Endothelial cell of umbilical vein (primary cell): ENCODE measurements at regions not wholly inside any gene's neighbourhood (a gene's known extent, or its start where the extent isn't known, plus 50 kb on each side); places are given as distances from the start of the nearest gene placed in this dataset.

ENCODE experiments used
- BruUV-seq: library from RNA; stranded (reverse); fragments of 400-500 nt; replicated peaks from 2 replicates; lab custom pipeline; 2021; lab: Mats Ljungman, UMichigan
- CTCF ChIA-PET: fragments of 300-600, 350-600 bp; sonication (Branson Sonifier 250); formaldehyde crosslinking; loops from one replicate; lab custom pipeline; 2021; ENCODE audit warnings: antibody characterized with exemption, inconsistent platforms; lab: Charles Lee
- POLR2A ChIA-PET: fragments of 300-600, 350-600 bp; sonication (Branson Sonifier 250); formaldehyde crosslinking; loops from one replicate; lab custom pipeline; 2021; ENCODE audit warnings: antibody characterized with exemption, inconsistent platforms; lab: Charles Lee
- DNase-seq: peaks from one replicate; pipeline ENCODE4 v3.0.0-alpha.2; 2011; ENCODE audit warnings: low read depth, low spot score
- FAIRE-seq: peaks from 2 replicates; lab custom pipeline; 2011; peaks lifted over from hg19 to GRCh38; lab: Jason Lieb, UNC
- H2AFZ ChIP-seq: 2 replicates; pipeline ENCODE4 v1.6.0; 2012; ENCODE audit warnings: low read depth, low read length, control low read depth, inconsistent platforms
- H3K27ac ChIP-seq: 2 replicates; pipeline ENCODE4 v1.5.1; 2011; ENCODE audit warnings: low read depth, mild to moderate bottlenecking, control low read depth, low read length, moderate library complexity; ENCODE audit not compliant: insufficient read depth
- H3K27me3 ChIP-seq, 2 experiments: 2 replicates each; pipeline versions ENCODE4 v1.6.0 to v1.6.1; 2011; ENCODE audit warnings: low read length in 2 of 2, mixed read lengths in 1 of 2; ENCODE audit not compliant: control insufficient read depth in 2 of 2, insufficient read depth in 2 of 2
- H3K36me3 ChIP-seq, 2 experiments: 2 replicates in 1 of 2; 3 replicates in 1 of 2; pipeline ENCODE4 v1.5.1; 2011; ENCODE audit warnings: low read length in 2 of 2, mild to moderate bottlenecking in 1 of 2, moderate library complexity in 1 of 2; ENCODE audit not compliant: control insufficient read depth in 2 of 2, insufficient read depth in 2 of 2; ENCODE audit errors: extremely low read depth in 1 of 2
- H3K4me1 ChIP-seq: 3 replicates; pipeline ENCODE4 v1.5.1; 2011; ENCODE audit warnings: mild to moderate bottlenecking, low read length; ENCODE audit not compliant: control insufficient read depth, insufficient read depth; ENCODE audit errors: extremely low read depth
- H3K4me2 ChIP-seq: 2 replicates; pipeline ENCODE4 v1.6.1; 2011; ENCODE audit warnings: low read length, control low read depth, mixed read lengths; ENCODE audit not compliant: insufficient read depth
- H3K4me3 ChIP-seq, 3 experiments: fragments of 200-600 bp in 1 of 3; sonication (generic), shearing (Covaris generic) in 1 of 3; replicated peaks in 1 of 3; 2 replicates each; pipeline ENCODE4 v1.5.1; 2011 to 2016; ENCODE audit warnings: control low read depth in 3 of 3, low read length in 3 of 3, mild to moderate bottlenecking in 2 of 3, inconsistent platforms in 1 of 3, low read depth in 1 of 3, moderate library complexity in 1 of 3; ENCODE audit not compliant: insufficient read depth in 1 of 3
- H3K79me2 ChIP-seq: 2 replicates; pipeline ENCODE4 v1.6.0; 2012; ENCODE audit warnings: low read length, inconsistent platforms; ENCODE audit not compliant: control insufficient read depth, insufficient read depth
- H3K9ac ChIP-seq: replicated peaks from 2 replicates; pipeline ENCODE3; 2011; ENCODE audit warnings: low read length, control low read depth; ENCODE audit not compliant: insufficient read depth; ENCODE audit errors: extremely low read depth
- H3K9me1 ChIP-seq: replicated peaks from 3 replicates; pipeline ENCODE4 v1.6.0; 2011; ENCODE audit warnings: mild to moderate bottlenecking, low read length; ENCODE audit not compliant: control insufficient read depth, insufficient read depth; ENCODE audit errors: extremely low read depth
- H3K9me3 ChIP-seq: replicated peaks from 2 replicates; pipeline ENCODE4 v1.5.1; 2012; ENCODE audit warnings: low read length, inconsistent platforms; ENCODE audit not compliant: control insufficient read depth, insufficient read depth
- H4K20me1 ChIP-seq: replicated peaks from 2 replicates; pipeline ENCODE3; 2011; ENCODE audit warnings: mild to moderate bottlenecking, low read length; ENCODE audit not compliant: control insufficient read depth, insufficient read depth; ENCODE audit errors: extremely low read depth
- CTCF ChIP-seq, 2 donors: IDR thresholded peaks; 1 replicate in 1 of 2; 2 replicates in 1 of 2; pipeline ENCODE4 v1.5.1; 2011; ENCODE audit warnings: low read length in 2 of 2, mild to moderate bottlenecking in 2 of 2, moderate library complexity in 2 of 2, control low read depth in 1 of 2, inconsistent platforms in 1 of 2, low read depth in 1 of 2; ENCODE audit not compliant: insufficient read depth in 1 of 2; ENCODE audit errors: extremely low read depth in 1 of 2
- EZH2 ChIP-seq: IDR thresholded peaks from 2 replicates; pipeline ENCODE4 v1.6.1; 2012; ENCODE audit warnings: borderline replicate concordance, low read depth, mild to moderate bottlenecking, moderate library complexity, low read length, inconsistent platforms; ENCODE audit not compliant: severe bottlenecking
- FOS ChIP-seq: IDR thresholded peaks from 2 replicates; pipeline ENCODE4 v1.6.1; 2011; ENCODE audit warnings: mild to moderate bottlenecking, low read length, moderate library complexity, borderline replicate concordance; ENCODE audit not compliant: insufficient read depth
- GATA2 ChIP-seq: IDR thresholded peaks from 2 replicates; pipeline ENCODE4 v1.7.0; 2011; ENCODE audit warnings: low read depth, mild to moderate bottlenecking, moderate library complexity, mixed read lengths, low read length; ENCODE audit not compliant: insufficient read length, insufficient read depth
- JUN ChIP-seq: IDR thresholded peaks from 2 replicates; pipeline ENCODE4 v1.6.1; 2011; ENCODE audit warnings: borderline replicate concordance, low read depth; ENCODE audit not compliant: insufficient read length, insufficient read depth
- MAX ChIP-seq: IDR thresholded peaks from 2 replicates; pipeline ENCODE4 v1.6.1; 2011; ENCODE audit not compliant: insufficient read depth, insufficient read length
- MYC ChIP-seq: IDR thresholded peaks from one replicate; pipeline ENCODE4 v1.6.1; 2011; ENCODE audit warnings: mild to moderate bottlenecking, low read depth, low read length
- POLR2A ChIP-seq: IDR thresholded peaks from 2 replicates; pipeline ENCODE4 v1.6.1; 2012; ENCODE audit warnings: low read depth, mild to moderate bottlenecking, control low read depth, low read length
- POLR2AphosphoS5 ChIP-seq: IDR thresholded peaks from 2 replicates; pipeline ENCODE4 v1.6.1; 2012; ENCODE audit warnings: low read depth, mild to moderate bottlenecking, control low read depth, low read length, moderate library complexity; ENCODE audit not compliant: insufficient read depth
- dilution Hi-C: fragments of 300-500 bp; cut with MboI; formaldehyde crosslinking; loops from one replicate; pipeline ENCODE4 v1.15.0; 2019; ENCODE audit warnings: low sequenced_read_pairs; ENCODE audit not compliant: extremely low pct_ligation_motif_present
- intact Hi-C: fragments of 100-400 bp; cut with micrococcal nuclease; formaldehyde crosslinking; loops from one replicate; pipeline ENCODE4 v1.10.0; 2022

GRCh38 chr20:52829111-52829510, 143.0 kb upstream of the TSHZ2 start:
- FAIRE-seq (no peak), DNase-seq (no peak)
- Histone ChIP-seq H3K4me2 (no peak overlapping the region), H4K20me1 (no peaks in the 10 kb centered on the region), H3K36me3 (no peaks in the 10 kb centered on the region), H3K9me3 (no peaks in the 10 kb centered on the region), H3K4me3 (no peak overlapping the region), H3K4me1 (no peaks in the 10 kb centered on the region), H3K9me1 (no peaks in the 10 kb centered on the region), H3K9ac (no peak overlapping the region), H3K27me3 (no peaks in the 10 kb centered on the region), H3K27ac (no peak overlapping the region), H3K79me2 (no peaks in the 10 kb centered on the region), H2AFZ (no peak overlapping the region)
- TF ChIP-seq GATA2 (no peak), CTCF (IDR thresholded peaks at IDR 0.05; ENCODE audit: extremely low read depth in 1 of 2, insufficient read depth in 1 of 2, low read depth in 1 of 2, low read length in 2 of 2) (no peak), MAX (no peak), EZH2 (no peak), POLR2AphosphoS5 (no peak), POLR2A (no peak), FOS (no peak), JUN (no peak), MYC (no peak)
- intact Hi-C loops: loop anchor here (10.0 kb wide), 1 partner anchor 64 kb away; no protein-coding TSS in a partner anchor
- BruUV-seq: no TSS peak
- CTCF ChIA-PET: no interaction called here
- POLR2A ChIA-PET: no interaction called here
- dilution Hi-C loops: no loop called here
